DND-41 (cell line): ENCODE measurements at regions not wholly inside any gene's neighbourhood (a gene's known extent, or its start where the extent isn't known, plus 50 kb on each side); places are given as distances from the start of the nearest gene placed in this dataset.

Experiments
- EZH2 ChIP-seq: IDR thresholded peaks from 3 replicates; pipeline ENCODE4 v1.6.1; 2012; ENCODE audit warnings: borderline replicate concordance, low read depth, mild to moderate bottlenecking, moderate library complexity, low read length, inconsistent platforms; ENCODE audit not compliant: severe bottlenecking
- TF ChIP-seq, protein P1 (sequence below): IDR thresholded peaks from 2 replicates; pipeline ENCODE4 v1.5.1; 2012; ENCODE audit warnings: borderline replicate concordance, low read length, moderate library complexity, mild to moderate bottlenecking; ENCODE audit not compliant: poor library complexity, severe bottlenecking; ENCODE audit errors: extremely low read depth

DNA sequence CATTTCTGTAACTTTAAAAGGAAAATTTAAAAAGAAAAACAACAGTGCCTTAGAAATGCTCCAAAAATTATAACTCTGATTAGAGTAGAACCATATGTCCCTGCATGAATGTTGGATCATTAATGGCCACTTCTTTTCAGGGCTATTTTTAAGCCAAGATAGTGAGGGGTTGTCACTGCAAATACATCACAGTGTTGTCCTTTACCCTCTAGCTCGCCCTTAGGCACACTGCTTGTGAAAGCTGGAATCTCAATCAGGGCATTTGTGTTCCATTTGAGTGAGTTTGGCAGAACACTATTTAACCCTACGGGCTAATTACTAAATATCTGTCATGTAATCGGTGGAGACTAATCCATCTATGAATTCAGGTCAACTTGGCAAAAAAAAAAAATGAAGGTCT is 212.2 kb downstream of the NHLRC3 start:
- TF ChIP-seq, protein P1, sequence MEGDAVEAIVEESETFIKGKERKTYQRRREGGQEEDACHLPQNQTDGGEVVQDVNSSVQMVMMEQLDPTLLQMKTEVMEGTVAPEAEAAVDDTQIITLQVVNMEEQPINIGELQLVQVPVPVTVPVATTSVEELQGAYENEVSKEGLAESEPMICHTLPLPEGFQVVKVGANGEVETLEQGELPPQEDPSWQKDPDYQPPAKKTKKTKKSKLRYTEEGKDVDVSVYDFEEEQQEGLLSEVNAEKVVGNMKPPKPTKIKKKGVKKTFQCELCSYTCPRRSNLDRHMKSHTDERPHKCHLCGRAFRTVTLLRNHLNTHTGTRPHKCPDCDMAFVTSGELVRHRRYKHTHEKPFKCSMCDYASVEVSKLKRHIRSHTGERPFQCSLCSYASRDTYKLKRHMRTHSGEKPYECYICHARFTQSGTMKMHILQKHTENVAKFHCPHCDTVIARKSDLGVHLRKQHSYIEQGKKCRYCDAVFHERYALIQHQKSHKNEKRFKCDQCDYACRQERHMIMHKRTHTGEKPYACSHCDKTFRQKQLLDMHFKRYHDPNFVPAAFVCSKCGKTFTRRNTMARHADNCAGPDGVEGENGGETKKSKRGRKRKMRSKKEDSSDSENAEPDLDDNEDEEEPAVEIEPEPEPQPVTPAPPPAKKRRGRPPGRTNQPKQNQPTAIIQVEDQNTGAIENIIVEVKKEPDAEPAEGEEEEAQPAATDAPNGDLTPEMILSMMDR, result no peak
- no peak for TF ChIP-seq EZH2
